K562 (cell line): ENCODE measurements at regions not wholly inside any gene's neighbourhood (a gene's known extent, or its start where the extent isn't known, plus 50 kb on each side); places are given as distances from the start of the nearest gene placed in this dataset.

ENCODE experiments used
- JUN ChIP-seq, 2 experiments: sonication (generic) in 1 of 2; formaldehyde crosslinking in 1 of 2; IDR thresholded peaks; 2 replicates each; pipeline versions ENCODE4 v1.6.1 to v1.8.0; 2012 to 2022; ENCODE audit warnings: borderline replicate concordance in 2 of 2, mild to moderate bottlenecking in 2 of 2, improper control_type of control experiment in 1 of 2, low read depth in 1 of 2, low read length in 1 of 2, missing genetic modification reagents in 1 of 2
- ZNF3 ChIP-seq: fragments of 250-450 bp; sonication (Bioruptor Pico); IDR thresholded peaks from 2 replicates; pipeline ENCODE4 v1.5.0; 2021; ENCODE audit warnings: mild to moderate bottlenecking, moderate library complexity
- TF ChIP-seq, protein P1 (sequence below): fragments of 250-450 bp; sonication (Bioruptor Pico); IDR thresholded peaks from 2 replicates; pipeline ENCODE4 v1.5.0; 2020; ENCODE audit warnings: mild to moderate bottlenecking, borderline replicate concordance

DNA sequence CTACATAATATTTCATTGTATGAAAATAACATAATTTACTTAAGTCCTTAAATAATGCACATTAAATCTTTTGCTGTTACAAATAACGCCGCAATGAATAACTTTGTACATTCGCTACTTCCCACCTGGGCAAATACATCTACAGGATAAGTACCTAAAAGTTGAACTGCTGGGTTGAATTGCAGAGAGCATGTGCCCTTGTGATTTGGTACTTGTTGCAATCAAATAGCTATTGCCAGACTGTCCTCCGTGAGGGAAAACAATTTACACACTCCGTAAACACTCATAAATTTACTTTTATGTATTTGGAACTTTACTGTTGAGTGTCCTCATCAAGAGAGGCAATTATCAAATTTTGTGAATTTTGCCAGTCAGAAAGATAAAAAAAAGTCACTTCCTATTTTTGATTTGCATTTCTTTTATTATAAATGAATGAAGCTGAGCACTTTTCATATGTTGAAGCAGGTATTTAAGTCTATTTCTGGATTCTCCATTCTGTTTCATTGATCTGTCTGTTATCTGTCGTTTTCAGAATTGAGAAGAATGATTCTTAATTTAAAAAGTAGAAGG lies 140.8 kb upstream of the SERTAD2 start:
- TF ChIP-seq, protein P1, sequence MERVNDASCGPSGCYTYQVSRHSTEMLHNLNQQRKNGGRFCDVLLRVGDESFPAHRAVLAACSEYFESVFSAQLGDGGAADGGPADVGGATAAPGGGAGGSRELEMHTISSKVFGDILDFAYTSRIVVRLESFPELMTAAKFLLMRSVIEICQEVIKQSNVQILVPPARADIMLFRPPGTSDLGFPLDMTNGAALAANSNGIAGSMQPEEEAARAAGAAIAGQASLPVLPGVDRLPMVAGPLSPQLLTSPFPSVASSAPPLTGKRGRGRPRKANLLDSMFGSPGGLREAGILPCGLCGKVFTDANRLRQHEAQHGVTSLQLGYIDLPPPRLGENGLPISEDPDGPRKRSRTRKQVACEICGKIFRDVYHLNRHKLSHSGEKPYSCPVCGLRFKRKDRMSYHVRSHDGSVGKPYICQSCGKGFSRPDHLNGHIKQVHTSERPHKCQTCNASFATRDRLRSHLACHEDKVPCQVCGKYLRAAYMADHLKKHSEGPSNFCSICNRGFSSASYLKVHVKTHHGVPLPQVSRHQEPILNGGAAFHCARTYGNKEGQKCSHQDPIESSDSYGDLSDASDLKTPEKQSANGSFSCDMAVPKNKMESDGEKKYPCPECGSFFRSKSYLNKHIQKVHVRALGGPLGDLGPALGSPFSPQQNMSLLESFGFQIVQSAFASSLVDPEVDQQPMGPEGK (CRISPR knock-in tag) = no peak
- TF ChIP-seq ZNF3 (CRISPR knock-in tag) (no peak), JUN (IDR thresholded peaks at IDR 0.05; ENCODE audit: borderline replicate concordance, low read depth, low read length) (no peak), JUN (CRISPR knock-in tag; IDR thresholded peaks at IDR 0.05; ENCODE audit: borderline replicate concordance) (no peak)
